Endothelial cell of umbilical vein (primary cell): ENCODE measurements at regions not wholly inside any gene's neighbourhood (a gene's known extent, or its start where the extent isn't known, plus 50 kb on each side); places are given as distances from the start of the nearest gene placed in this dataset.

Source experiments
- BruUV-seq: library from RNA; stranded (reverse); fragments of 400-500 nt; replicated peaks from 2 replicates; lab custom pipeline; 2021; lab: Mats Ljungman, UMichigan
- CTCF ChIA-PET: fragments of 300-600, 350-600 bp; sonication (Branson Sonifier 250); formaldehyde crosslinking; loops from one replicate; lab custom pipeline; 2021; ENCODE audit warnings: antibody characterized with exemption, inconsistent platforms; lab: Charles Lee
- POLR2A ChIA-PET: fragments of 300-600, 350-600 bp; sonication (Branson Sonifier 250); formaldehyde crosslinking; loops from one replicate; lab custom pipeline; 2021; ENCODE audit warnings: antibody characterized with exemption, inconsistent platforms; lab: Charles Lee
- DNase-seq: peaks from one replicate; pipeline ENCODE4 v3.0.0-alpha.2; 2011; ENCODE audit warnings: low read depth, low spot score
- FAIRE-seq: peaks from 2 replicates; lab custom pipeline; 2011; peaks lifted over from hg19 to GRCh38; lab: Jason Lieb, UNC
- H2AFZ ChIP-seq: 2 replicates; pipeline ENCODE4 v1.6.0; 2012; ENCODE audit warnings: low read depth, low read length, control low read depth, inconsistent platforms
- H3K27ac ChIP-seq: 2 replicates; pipeline ENCODE4 v1.5.1; 2011; ENCODE audit warnings: low read depth, mild to moderate bottlenecking, control low read depth, low read length, moderate library complexity; ENCODE audit not compliant: insufficient read depth
- H3K27me3 ChIP-seq, 2 experiments: 2 replicates each; pipeline versions ENCODE4 v1.6.0 to v1.6.1; 2011; ENCODE audit warnings: low read length in 2 of 2, mixed read lengths in 1 of 2; ENCODE audit not compliant: control insufficient read depth in 2 of 2, insufficient read depth in 2 of 2
- H3K36me3 ChIP-seq, 2 experiments: 2 replicates in 1 of 2; 3 replicates in 1 of 2; pipeline ENCODE4 v1.5.1; 2011; ENCODE audit warnings: low read length in 2 of 2, mild to moderate bottlenecking in 1 of 2, moderate library complexity in 1 of 2; ENCODE audit not compliant: control insufficient read depth in 2 of 2, insufficient read depth in 2 of 2; ENCODE audit errors: extremely low read depth in 1 of 2
- H3K4me1 ChIP-seq: 3 replicates; pipeline ENCODE4 v1.5.1; 2011; ENCODE audit warnings: mild to moderate bottlenecking, low read length; ENCODE audit not compliant: control insufficient read depth, insufficient read depth; ENCODE audit errors: extremely low read depth
- H3K4me2 ChIP-seq: 2 replicates; pipeline ENCODE4 v1.6.1; 2011; ENCODE audit warnings: low read length, control low read depth, mixed read lengths; ENCODE audit not compliant: insufficient read depth
- H3K4me3 ChIP-seq, 3 experiments: fragments of 200-600 bp in 1 of 3; sonication (generic), shearing (Covaris generic) in 1 of 3; replicated peaks in 1 of 3; 2 replicates each; pipeline ENCODE4 v1.5.1; 2011 to 2016; ENCODE audit warnings: control low read depth in 3 of 3, low read length in 3 of 3, mild to moderate bottlenecking in 2 of 3, inconsistent platforms in 1 of 3, low read depth in 1 of 3, moderate library complexity in 1 of 3; ENCODE audit not compliant: insufficient read depth in 1 of 3
- H3K79me2 ChIP-seq: 2 replicates; pipeline ENCODE4 v1.6.0; 2012; ENCODE audit warnings: low read length, inconsistent platforms; ENCODE audit not compliant: control insufficient read depth, insufficient read depth
- H3K9ac ChIP-seq: replicated peaks from 2 replicates; pipeline ENCODE3; 2011; ENCODE audit warnings: low read length, control low read depth; ENCODE audit not compliant: insufficient read depth; ENCODE audit errors: extremely low read depth
- H3K9me1 ChIP-seq: replicated peaks from 3 replicates; pipeline ENCODE4 v1.6.0; 2011; ENCODE audit warnings: mild to moderate bottlenecking, low read length; ENCODE audit not compliant: control insufficient read depth, insufficient read depth; ENCODE audit errors: extremely low read depth
- H3K9me3 ChIP-seq: replicated peaks from 2 replicates; pipeline ENCODE4 v1.5.1; 2012; ENCODE audit warnings: low read length, inconsistent platforms; ENCODE audit not compliant: control insufficient read depth, insufficient read depth
- H4K20me1 ChIP-seq: replicated peaks from 2 replicates; pipeline ENCODE3; 2011; ENCODE audit warnings: mild to moderate bottlenecking, low read length; ENCODE audit not compliant: control insufficient read depth, insufficient read depth; ENCODE audit errors: extremely low read depth
- EZH2 ChIP-seq: IDR thresholded peaks from 2 replicates; pipeline ENCODE4 v1.6.1; 2012; ENCODE audit warnings: borderline replicate concordance, low read depth, mild to moderate bottlenecking, moderate library complexity, low read length, inconsistent platforms; ENCODE audit not compliant: severe bottlenecking
- FOS ChIP-seq: IDR thresholded peaks from 2 replicates; pipeline ENCODE4 v1.6.1; 2011; ENCODE audit warnings: mild to moderate bottlenecking, low read length, moderate library complexity, borderline replicate concordance; ENCODE audit not compliant: insufficient read depth
- GATA2 ChIP-seq: IDR thresholded peaks from 2 replicates; pipeline ENCODE4 v1.7.0; 2011; ENCODE audit warnings: low read depth, mild to moderate bottlenecking, moderate library complexity, mixed read lengths, low read length; ENCODE audit not compliant: insufficient read length, insufficient read depth
- JUN ChIP-seq: IDR thresholded peaks from 2 replicates; pipeline ENCODE4 v1.6.1; 2011; ENCODE audit warnings: borderline replicate concordance, low read depth; ENCODE audit not compliant: insufficient read length, insufficient read depth
- MYC ChIP-seq: IDR thresholded peaks from one replicate; pipeline ENCODE4 v1.6.1; 2011; ENCODE audit warnings: mild to moderate bottlenecking, low read depth, low read length
- POLR2A ChIP-seq: IDR thresholded peaks from 2 replicates; pipeline ENCODE4 v1.6.1; 2012; ENCODE audit warnings: low read depth, mild to moderate bottlenecking, control low read depth, low read length
- POLR2AphosphoS5 ChIP-seq: IDR thresholded peaks from 2 replicates; pipeline ENCODE4 v1.6.1; 2012; ENCODE audit warnings: low read depth, mild to moderate bottlenecking, control low read depth, low read length, moderate library complexity; ENCODE audit not compliant: insufficient read depth
- dilution Hi-C: fragments of 300-500 bp; cut with MboI; formaldehyde crosslinking; loops from one replicate; pipeline ENCODE4 v1.15.0; 2019; ENCODE audit warnings: low sequenced_read_pairs; ENCODE audit not compliant: extremely low pct_ligation_motif_present
- intact Hi-C: fragments of 100-400 bp; cut with micrococcal nuclease; formaldehyde crosslinking; loops from one replicate; pipeline ENCODE4 v1.10.0; 2022
- TF ChIP-seq, protein P1 (sequence below): IDR thresholded peaks from 2 replicates; pipeline ENCODE4 v1.6.1; 2011; ENCODE audit not compliant: insufficient read depth, insufficient read length
- TF ChIP-seq, protein P2 (sequence below), 2 donors: IDR thresholded peaks; 1 replicate in 1 of 2; 2 replicates in 1 of 2; pipeline ENCODE4 v1.5.1; 2011; ENCODE audit warnings: low read length in 2 of 2, mild to moderate bottlenecking in 2 of 2, moderate library complexity in 2 of 2, control low read depth in 1 of 2, inconsistent platforms in 1 of 2, low read depth in 1 of 2; ENCODE audit not compliant: insufficient read depth in 1 of 2; ENCODE audit errors: extremely low read depth in 1 of 2

DNA sequence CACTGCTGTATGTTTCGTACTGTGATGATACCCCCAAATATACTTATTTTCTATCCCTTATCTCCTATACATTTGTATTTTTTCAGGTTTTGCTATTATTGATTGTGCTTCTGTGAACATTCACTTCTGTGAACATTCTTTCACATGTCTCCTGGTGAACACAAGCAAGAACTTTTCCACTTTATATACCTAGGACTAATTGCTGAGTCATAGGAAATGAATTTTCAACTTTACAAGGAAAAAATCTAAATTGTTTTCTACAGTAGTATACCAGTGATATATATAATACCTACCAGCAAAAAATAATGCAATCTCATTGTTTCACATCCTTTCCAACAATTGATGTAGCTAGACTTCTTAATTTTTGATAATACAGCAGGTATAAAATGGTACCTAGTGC lies 139.5 kb upstream of the MAGEB18 start:
- Histone ChIP-seq H3K9ac (no peak overlapping the region), H3K79me2 (no peaks in the 10 kb centered on the region), H3K27ac (no peak overlapping the region), H3K9me3 (no peaks in the 10 kb centered on the region), H4K20me1 (no peaks in the 10 kb centered on the region), H3K4me3 (no peak overlapping the region), H3K4me2 (no peak overlapping the region), H2AFZ (no peak overlapping the region), H3K36me3 (no peaks in the 10 kb centered on the region), H3K9me1 (no peaks in the 10 kb centered on the region), H3K27me3 (no peaks in the 10 kb centered on the region), H3K4me1 (no peaks in the 10 kb centered on the region)
- TF ChIP-seq POLR2AphosphoS5: no peak
- no peak for TF ChIP-seq MYC
- TF ChIP-seq JUN: no peak
- TF ChIP-seq, protein P1, sequence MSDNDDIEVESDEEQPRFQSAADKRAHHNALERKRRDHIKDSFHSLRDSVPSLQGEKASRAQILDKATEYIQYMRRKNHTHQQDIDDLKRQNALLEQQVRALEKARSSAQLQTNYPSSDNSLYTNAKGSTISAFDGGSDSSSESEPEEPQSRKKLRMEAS: no peak
- no peak for TF ChIP-seq EZH2
- TF ChIP-seq GATA2: no peak
- TF ChIP-seq, protein P2, sequence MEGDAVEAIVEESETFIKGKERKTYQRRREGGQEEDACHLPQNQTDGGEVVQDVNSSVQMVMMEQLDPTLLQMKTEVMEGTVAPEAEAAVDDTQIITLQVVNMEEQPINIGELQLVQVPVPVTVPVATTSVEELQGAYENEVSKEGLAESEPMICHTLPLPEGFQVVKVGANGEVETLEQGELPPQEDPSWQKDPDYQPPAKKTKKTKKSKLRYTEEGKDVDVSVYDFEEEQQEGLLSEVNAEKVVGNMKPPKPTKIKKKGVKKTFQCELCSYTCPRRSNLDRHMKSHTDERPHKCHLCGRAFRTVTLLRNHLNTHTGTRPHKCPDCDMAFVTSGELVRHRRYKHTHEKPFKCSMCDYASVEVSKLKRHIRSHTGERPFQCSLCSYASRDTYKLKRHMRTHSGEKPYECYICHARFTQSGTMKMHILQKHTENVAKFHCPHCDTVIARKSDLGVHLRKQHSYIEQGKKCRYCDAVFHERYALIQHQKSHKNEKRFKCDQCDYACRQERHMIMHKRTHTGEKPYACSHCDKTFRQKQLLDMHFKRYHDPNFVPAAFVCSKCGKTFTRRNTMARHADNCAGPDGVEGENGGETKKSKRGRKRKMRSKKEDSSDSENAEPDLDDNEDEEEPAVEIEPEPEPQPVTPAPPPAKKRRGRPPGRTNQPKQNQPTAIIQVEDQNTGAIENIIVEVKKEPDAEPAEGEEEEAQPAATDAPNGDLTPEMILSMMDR (IDR thresholded peaks at IDR 0.05; ENCODE audit: extremely low read depth in 1 of 2, insufficient read depth in 1 of 2, low read depth in 1 of 2, low read length in 2 of 2): no peak
- TF ChIP-seq FOS: no peak
- TF ChIP-seq POLR2A: no peak
- dilution Hi-C loops (no loop called here), intact Hi-C loops (no loop called here)
- DNase-seq (peak; percentile 7), FAIRE-seq (peak; percentile 65)
- ChIA-PET POLR2A (no interaction called here), CTCF (interaction anchor here (0.7 kb wide), 1 partner anchor 14 kb away, joined by 3 read pairs; no protein-coding TSS in a partner anchor)
- BruUV-seq: no TSS peak
